Choroid plexus epithelial cell (primary cell): ENCODE measurements at regions not wholly inside any gene's neighbourhood (a gene's known extent, or its start where the extent isn't known, plus 50 kb on each side); places are given as distances from the start of the nearest gene placed in this dataset.
A peak's percentile ranks its signal among the peaks of the same experiment; 100 is the strongest.

ENCODE experiments used
- DNase-seq: peaks from one replicate; pipeline ENCODE4 v3.0.0-alpha.2; 2010; ENCODE audit warnings: low read depth
- H3K4me3 ChIP-seq: 2 replicates; pipeline ENCODE4 v1.5.1; 2011; ENCODE audit warnings: low read depth, mild to moderate bottlenecking, control low read depth, low read length, moderate library complexity
- CTCF ChIP-seq: conservative IDR thresholded peaks from 2 replicates; pipeline ENCODE4 v1.5.1; 2011; ENCODE audit warnings: low read depth, mild to moderate bottlenecking, control low read depth, inconsistent platforms, low read length, moderate library complexity

DNA sequence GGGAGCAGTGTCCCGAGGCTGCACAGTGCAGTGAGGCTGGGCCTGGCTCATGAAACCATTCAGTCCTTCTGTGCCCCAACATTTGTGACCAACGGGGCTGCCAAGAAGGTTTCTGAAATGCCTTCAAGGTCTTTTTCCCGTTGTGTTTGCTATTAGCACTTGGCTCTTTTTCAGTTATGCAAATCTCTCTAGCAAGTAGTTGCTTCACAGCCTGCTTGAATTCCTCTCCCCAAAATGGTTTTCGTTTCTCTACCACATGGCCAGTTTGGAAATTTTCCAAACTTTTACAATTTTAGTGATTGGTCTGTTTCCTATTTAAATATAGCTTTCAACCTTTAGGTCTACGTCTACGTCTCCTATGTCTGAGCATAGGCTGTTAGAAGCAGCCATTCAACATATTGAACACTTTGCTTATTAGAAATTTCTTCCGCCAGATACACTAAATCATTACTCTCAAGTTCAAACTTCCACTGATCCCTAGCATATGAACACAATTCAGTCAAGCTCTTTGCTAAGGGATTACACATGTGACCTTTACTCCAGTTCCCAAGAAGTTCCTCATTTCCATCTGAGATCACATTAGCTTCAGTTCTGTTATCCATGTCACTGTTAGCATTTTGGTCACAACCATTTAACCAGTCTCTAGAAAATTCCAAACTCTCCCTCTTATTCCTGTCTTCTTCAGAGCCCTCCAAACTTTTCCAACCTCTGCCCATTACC lies 901.8 kb downstream of the GLUD2 start:
- TF ChIP-seq CTCF = no peak
- peak; percentile 14 for DNase-seq
- H3K4me3 ChIP-seq = no peak overlapping the region

GRCh38 chrX:121958886-121959285 lies 911.5 kb downstream of the GLUD2 start:
- peak; percentile 23 for DNase-seq
- H3K4me3 ChIP-seq = no peak overlapping the region
- no peak for TF ChIP-seq CTCF

- no peak for TF ChIP-seq CTCF
- no peak for DNase-seq
- H3K4me3 ChIP-seq = no peak overlapping the region
These were observed 928.3 kb downstream of the GLUD2 start for GRCh38 chrX:121975671-121976070.

DNA sequence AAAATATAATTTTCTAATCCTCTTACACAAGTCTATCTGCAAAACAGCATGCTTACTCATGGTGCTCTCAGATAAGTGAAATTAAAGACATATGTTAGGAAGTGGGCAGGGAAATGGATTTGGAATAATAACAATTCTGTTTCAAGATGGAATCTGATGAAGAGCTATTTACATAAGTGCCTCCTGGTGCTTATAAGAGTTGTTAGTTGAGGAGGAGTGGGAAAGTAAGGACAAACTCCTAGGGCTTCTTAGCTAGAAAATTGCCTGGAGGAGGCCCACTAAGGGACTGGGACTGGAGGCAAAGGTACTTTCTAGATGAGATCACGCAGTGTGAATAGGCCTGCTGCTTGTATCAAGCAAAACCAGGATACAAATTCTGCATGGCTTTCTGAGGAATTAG lies 939.8 kb downstream of the GLUD2 start:
- no peak overlapping the region for H3K4me3 ChIP-seq
- DNase-seq = peak; percentile 50
- TF ChIP-seq CTCF = no peak

GRCh38 chrX:121987835-121988234 lies 940.4 kb downstream of the GLUD2 start:
- TF ChIP-seq CTCF = no peak
- H3K4me3 ChIP-seq = no peak overlapping the region
- no peak for DNase-seq

DNA sequence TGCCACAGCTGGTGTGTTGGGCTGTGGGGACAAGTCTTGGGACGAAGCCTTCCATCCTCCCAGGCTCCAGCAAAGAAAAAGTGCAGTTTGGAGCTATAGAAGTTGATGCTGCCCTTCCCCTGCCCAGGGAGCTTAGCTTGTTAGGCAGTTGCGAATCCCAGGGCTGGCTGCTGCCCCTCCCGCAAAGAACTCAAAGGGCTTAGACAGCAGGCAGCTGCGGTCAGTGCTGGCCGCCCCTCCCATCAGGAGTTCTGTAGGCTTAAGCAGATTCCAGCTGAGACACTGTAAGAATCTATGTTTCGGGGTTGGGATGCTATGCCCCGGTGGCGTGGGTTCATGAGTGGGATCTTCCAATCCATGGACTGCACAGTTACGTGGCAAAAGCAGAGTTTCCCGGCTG lies 956.7 kb downstream of the GLUD2 start:
- no peak overlapping the region for H3K4me3 ChIP-seq
- DNase-seq = no peak
- no peak for TF ChIP-seq CTCF

DNA sequence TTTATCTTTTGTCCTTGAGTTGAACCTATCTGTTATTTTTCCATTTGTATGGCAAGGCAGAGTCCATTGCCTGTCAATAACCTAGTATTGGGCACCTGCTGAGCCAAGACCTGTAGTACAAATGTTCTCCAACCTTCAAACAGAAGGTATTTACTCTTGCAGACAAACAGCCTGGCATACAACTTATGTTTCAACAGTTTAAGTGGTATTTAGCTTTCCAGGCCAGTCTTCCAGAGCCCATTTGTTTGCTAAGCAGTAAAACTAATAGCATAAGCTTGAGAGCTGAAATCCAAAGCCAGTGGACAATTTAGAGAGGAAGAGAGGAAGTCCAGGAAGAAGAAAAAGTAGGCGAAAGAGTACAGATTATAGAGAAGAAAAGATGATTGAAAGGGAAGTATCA lies 979.3 kb downstream of the GLUD2 start:
- TF ChIP-seq CTCF = no peak
- no peak for DNase-seq
- H3K4me3 ChIP-seq = no peak overlapping the region
